ENCODE measurements at regions not wholly inside any gene's neighbourhood (a gene's known extent, or its start where the extent isn't known, plus 50 kb on each side); places are given as distances from the start of the nearest gene placed in this dataset.
"Not testable (repeated sequence)": the region's sequence is repeated elsewhere in the genome, so short reads cannot be mapped to it uniquely, and the experiment has no call there.

DNA sequence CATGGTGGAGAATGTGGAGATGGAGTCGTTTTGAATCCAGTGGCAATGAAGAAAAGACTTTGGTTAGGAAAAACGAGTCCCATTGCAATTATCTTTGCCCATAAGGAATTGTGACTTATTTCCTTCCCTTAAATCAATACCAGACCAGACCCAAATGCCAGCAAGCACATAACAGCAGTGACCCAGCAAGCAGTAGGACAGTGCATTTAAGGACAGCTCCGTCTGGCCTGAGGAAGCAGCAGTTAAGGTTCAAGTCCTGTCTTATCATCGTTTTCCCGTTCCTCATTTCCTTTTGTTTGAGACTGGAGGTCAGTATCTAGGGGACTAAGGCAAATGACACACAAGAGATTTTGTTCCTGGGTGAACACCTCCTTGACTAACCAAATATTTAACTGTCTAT is 74.6 kb upstream of the FAM20A start:
- no peak for FAIRE-seq
- no peak for DNase-seq (ENCODE audit: insufficient read length, low spot score)
- TF ChIP-seq, protein P1, sequence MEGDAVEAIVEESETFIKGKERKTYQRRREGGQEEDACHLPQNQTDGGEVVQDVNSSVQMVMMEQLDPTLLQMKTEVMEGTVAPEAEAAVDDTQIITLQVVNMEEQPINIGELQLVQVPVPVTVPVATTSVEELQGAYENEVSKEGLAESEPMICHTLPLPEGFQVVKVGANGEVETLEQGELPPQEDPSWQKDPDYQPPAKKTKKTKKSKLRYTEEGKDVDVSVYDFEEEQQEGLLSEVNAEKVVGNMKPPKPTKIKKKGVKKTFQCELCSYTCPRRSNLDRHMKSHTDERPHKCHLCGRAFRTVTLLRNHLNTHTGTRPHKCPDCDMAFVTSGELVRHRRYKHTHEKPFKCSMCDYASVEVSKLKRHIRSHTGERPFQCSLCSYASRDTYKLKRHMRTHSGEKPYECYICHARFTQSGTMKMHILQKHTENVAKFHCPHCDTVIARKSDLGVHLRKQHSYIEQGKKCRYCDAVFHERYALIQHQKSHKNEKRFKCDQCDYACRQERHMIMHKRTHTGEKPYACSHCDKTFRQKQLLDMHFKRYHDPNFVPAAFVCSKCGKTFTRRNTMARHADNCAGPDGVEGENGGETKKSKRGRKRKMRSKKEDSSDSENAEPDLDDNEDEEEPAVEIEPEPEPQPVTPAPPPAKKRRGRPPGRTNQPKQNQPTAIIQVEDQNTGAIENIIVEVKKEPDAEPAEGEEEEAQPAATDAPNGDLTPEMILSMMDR (IDR thresholded peaks at IDR 0.05; ENCODE audit: insufficient read depth, missing control alignments) = no peak

DNA sequence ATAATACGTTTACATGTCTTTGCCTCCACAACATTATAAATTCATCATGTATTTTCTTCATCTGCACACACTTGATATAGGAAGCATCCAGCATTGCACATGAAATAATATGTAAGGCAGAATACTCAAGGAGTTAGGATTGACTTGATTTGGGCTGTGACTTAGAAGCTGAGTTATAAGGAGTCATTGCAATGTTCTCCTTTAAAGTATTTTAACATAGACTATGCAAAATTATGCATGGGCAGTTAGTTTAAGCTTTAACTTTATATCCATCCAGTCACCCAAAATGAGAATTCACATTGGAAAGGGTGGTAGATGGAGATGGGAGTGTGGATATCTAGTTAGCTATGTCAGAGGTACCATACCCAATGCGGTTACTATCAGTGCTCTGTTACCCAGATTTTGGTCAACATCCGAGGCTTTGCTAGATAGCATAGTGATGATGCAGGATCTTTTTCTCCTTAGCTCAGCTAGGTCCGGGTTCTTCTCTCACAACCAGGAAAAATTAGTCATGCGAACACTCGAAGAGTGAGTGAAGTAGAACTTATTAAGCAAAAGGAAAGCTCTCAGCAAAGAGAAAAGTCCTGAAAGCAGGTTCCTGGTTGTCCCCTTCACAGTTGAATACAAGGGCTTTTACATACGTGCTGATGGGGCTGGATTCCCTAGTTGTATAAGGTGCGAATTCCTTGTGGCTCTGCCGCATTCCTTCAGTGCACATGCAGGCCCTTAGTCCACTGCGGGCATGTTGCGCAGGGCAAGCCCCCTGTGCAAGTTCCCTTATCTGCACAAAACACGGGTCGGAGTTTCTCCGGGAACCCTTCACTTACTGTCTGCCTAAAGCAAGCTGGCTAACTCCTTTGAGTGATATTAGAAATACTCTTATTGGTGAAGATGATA is 73.1 kb upstream of the FAM20A start:
- TF ChIP-seq, protein P1 (IDR thresholded peaks at IDR 0.05; ENCODE audit: insufficient read depth, missing control alignments) = no peak
- no peak for FAIRE-seq

DNA sequence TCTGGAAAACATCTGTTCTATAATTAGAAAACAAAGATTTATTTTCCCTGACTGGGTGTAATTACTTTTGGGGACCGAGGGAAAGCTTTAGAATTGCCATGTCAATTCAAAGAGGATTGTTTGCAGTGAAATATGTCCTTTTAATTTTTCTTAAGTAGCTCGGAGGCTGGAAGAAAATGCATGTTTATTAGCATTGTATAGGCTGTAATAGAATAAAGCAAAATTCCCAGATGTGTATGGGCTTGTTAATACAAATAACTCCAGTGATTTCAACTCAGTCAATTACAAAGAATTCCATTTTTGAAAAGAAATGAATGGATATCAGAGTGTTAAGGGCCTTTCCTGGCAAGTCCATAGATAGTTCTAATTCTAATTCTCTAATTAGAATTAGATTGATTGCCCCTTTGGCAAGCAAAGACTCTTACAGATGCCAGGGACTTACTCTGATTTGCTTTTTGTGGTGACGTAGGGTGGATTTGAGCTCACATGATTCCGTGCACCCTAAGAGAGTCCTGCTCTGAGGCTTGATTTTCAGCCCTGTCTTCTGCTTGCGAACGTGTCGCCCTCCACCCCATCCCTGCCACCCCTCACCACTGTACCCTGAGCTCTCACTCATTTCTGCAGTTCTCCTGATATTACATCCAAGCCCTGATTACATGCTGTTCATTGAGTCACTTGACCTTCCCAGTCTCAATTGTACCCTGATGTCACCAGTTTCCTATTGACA is 70.0 kb upstream of the FAM20A start:
- FAIRE-seq (no peak), DNase-seq (ENCODE audit: insufficient read length, low spot score) (no peak)
- TF ChIP-seq, protein P1 (IDR thresholded peaks at IDR 0.05; ENCODE audit: insufficient read depth, missing control alignments) = no peak

More for the DNA sequence above, 73.1 kb upstream of the FAM20A start:
- no peak for DNase-seq (ENCODE audit: insufficient read length, low spot score)

DNA sequence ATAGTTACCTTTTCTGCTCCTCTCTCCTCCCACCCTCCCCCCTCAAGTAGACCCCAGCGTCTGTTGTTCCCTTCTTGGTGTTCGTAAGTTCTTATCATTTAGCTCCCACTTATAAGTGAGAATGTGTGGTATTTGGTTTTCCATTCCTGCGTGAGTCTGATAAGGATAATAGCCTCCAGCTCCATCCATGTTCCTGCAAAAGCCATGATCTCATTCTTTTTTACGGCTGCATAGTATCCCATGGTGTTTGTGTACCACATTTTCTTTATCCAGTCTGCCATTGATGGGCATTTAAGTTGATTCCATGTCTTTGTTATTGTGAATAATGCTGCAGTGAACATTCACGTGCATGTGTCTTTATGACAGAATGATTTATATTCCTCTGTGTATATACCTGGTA is 65.3 kb upstream of the FAM20A start:
- FAIRE-seq = not testable (repeated sequence)

DNA sequence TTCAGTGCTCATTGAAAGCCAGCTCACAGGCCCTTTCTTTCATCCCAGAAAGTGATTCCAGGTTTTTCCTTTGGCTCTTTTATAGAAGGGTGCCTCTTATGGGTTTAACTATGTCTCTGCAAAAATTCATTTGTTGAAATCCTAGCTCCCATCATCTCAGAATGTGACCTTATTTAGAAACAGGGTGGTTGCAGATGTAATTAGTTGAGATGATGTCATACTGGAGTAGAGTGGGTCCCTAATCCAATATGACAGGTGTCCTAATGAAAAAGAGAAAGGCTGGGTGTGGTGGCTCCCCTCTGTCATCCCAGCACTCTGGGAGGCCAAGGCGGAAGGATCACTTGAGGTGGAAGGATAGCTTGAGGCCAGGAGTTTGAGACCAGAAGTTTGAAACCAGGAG is 64.2 kb upstream of the FAM20A start:
- TF ChIP-seq, protein P1 (IDR thresholded peaks at IDR 0.05; ENCODE audit: insufficient read depth, missing control alignments) = no peak
- DNase-seq (ENCODE audit: insufficient read length, low spot score) = no peak
- FAIRE-seq = no peak

More for the DNA sequence above, 65.3 kb upstream of the FAM20A start:
- DNase-seq (ENCODE audit: insufficient read length, low spot score) = not testable (repeated sequence)

DNA sequence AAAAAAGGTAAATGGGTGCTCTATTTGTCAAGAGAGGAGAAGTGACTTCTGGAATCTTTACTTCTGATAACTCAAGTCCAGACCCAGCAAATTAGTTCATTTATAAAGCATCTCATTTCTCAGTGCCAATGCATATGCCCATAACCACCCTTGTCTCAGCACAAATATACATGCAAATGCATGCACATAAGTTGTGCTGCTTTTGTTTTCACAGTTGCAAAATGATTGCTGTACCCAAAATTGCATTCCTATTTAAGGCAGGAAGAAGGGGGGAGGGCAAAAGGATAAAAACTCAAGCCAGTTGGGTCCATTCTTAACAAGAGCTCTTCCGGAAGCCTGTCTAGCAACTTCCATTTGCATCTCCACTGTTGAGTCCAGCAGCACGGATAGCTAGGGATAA is 61.3 kb upstream of the FAM20A start:
- FAIRE-seq (no peak), DNase-seq (ENCODE audit: insufficient read length, low spot score) (no peak)
- TF ChIP-seq, protein P1 (IDR thresholded peaks at IDR 0.05; ENCODE audit: insufficient read depth, missing control alignments) = no peak

DNA sequence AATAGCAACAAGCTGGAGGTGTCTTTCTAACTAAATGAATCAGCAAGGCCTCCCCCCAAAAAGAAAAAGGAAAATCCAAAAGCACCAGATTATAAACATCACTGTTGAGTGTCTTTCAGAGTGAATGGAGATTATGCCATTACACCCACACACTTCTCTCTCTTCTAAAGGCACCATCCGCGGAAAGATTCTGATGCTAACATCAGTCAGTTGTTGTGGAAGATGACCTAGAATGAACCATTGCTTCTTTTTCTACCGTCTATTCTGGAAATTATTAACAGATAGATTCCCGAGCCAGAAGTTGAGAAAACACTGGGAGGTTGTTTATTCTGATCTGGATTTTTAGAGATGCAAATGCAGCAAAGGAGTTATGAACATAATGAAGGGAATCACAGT is 60.9 kb upstream of the FAM20A start:
- no peak for FAIRE-seq
- TF ChIP-seq, protein P1 (IDR thresholded peaks at IDR 0.05; ENCODE audit: insufficient read depth, missing control alignments) = no peak
- no peak for DNase-seq (ENCODE audit: insufficient read length, low spot score)
